Lung (tissue), 11 donors: ENCODE measurements at regions not wholly inside any gene's neighbourhood (a gene's known extent, or its start where the extent isn't known, plus 50 kb on each side); places are given as distances from the start of the nearest gene placed in this dataset.

Experiments used
- ATAC-seq: fragments of 200-7000 bp; cut with Tn5 transposase; one replicate; pipeline ENCODE4 v1.9.1; 2020; ENCODE audit warnings: moderate number of reproducible peaks; ENCODE audit not compliant: insufficient read depth, low FRiP score
- DNase-seq, 3 donors: peaks; one replicate each; pipeline ENCODE4 v3.0.0-alpha.2; 2013 to 2017
- H3K27ac ChIP-seq, 2 donors: one replicate each; pipeline ENCODE4 v1.5.1; 2013; ENCODE audit warnings: mild to moderate bottlenecking in 2 of 2, moderate library complexity in 2 of 2, control low read depth in 1 of 2, inconsistent platforms in 1 of 2, low read depth in 1 of 2, low read length in 1 of 2
- H3K27me3 ChIP-seq, 3 donors: one replicate each; pipeline ENCODE4 v1.5.1; 2013; ENCODE audit warnings: low read length in 2 of 3; ENCODE audit not compliant: control insufficient read depth in 3 of 3, insufficient read depth in 3 of 3
- H3K36me3 ChIP-seq, 4 donors: one replicate each; pipeline ENCODE4 v1.5.1; 2013; ENCODE audit warnings: low read length in 4 of 4, mild to moderate bottlenecking in 1 of 4, moderate library complexity in 1 of 4; ENCODE audit not compliant: control insufficient read depth in 4 of 4, insufficient read depth in 4 of 4
- H3K4me1 ChIP-seq, 5 donors: one replicate each; pipeline ENCODE4 v1.5.1; 2013; ENCODE audit warnings: low read length in 5 of 5, mild to moderate bottlenecking in 2 of 5, moderate library complexity in 1 of 5; ENCODE audit not compliant: control insufficient read depth in 5 of 5, insufficient read depth in 5 of 5
- H3K4me3 ChIP-seq: one replicate; pipeline ENCODE4 v1.5.1; 2013; ENCODE audit warnings: mild to moderate bottlenecking, control low read depth, moderate library complexity
- H3K9ac ChIP-seq, 2 donors: one replicate each; pipeline ENCODE4 v1.5.1; 2013; ENCODE audit warnings: low read length in 2 of 2, control low read depth in 1 of 2; ENCODE audit not compliant: insufficient read depth in 1 of 2
- H3K9me3 ChIP-seq, 4 donors: one replicate each; pipeline ENCODE4 v1.5.1; 2013; ENCODE audit warnings: low read length in 3 of 4, mild to moderate bottlenecking in 1 of 4, moderate library complexity in 1 of 4; ENCODE audit not compliant: control insufficient read depth in 4 of 4, insufficient read depth in 3 of 4
- WGBS, 2 donors: extraction: QIAGEN DNeasy Blood & Tissue Kit; methylation state at CpG; one replicate each; pipeline ENCODE4 v1.1.7; 2013; 5-methylcytosine and 5-hydroxymethylcytosine counted together
- TF ChIP-seq, protein P1 (sequence below): IDR thresholded peaks from 2 replicates; pipeline ENCODE4 v1.5.1; 2012; ENCODE audit warnings: mild to moderate bottlenecking; ENCODE audit errors: control extremely low read depth, extremely low read depth
- donor health status: control.
- donor health status: control.
- donor health status: Bipolar disorder and iron deficiency.
- donor health status: healthy.
- donor health status: DM: yes; HTN: yes; CAD: no.

DNA sequence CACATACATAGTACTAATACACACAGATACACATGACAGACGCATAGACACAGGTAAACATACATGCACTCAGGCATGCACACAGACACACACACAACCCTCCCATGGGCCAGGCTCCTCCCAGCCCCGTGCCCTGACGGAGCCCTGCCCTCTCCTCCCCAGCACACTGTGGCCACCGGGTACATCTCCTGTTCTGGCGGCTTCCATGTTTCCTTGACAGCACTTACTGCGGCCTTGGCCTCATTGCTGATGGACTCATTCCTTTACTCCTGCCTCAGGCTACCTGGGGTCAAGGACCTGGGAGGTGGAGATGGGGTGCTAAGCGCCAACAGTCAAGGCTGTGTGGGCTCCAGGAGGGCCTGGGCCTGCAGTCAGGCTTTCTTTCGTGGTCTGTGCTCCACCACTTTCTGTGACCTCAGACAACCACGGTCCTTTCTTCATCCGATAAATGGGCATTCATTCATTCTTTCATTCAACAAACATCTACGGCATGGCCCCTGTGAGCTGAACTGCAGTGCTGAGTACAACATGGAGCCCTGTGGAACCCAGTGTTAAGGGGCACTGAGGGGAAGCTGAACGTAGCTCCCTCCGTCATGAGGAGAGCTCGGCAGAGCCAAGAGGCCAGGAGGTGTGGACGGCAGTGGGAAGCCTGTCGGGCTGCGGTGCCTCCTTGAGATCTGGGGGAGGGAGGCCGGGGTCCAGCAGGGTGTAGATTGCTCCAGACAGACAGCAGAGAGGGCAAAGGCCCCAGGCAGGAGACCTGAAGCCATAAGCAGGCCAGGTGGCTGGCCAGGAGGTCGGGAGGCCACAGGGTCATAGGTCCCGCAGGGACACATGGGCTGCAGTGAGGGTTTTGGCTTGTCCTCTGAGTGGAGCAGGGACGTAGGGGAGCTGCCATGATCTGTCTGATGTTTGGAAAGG, 190.4 kb upstream of the HDAC4 start:
- Histone ChIP-seq H3K4me1 (peaks cover 0 to 5% (median 0%) of the 10 kb centered on the region in 5 donors), H3K27me3 (peaks cover 0 to 4% (median 0%) of the 10 kb centered on the region in 3 donors), H3K36me3 (no peaks in the 10 kb centered on the region), H3K9ac (no peak overlapping the region), H3K27ac (no peak overlapping the region), H3K4me3 (no peak overlapping the region), H3K9me3 (peaks cover 0 to 3% (median under 1%) of the 10 kb centered on the region in 4 donors)
- WGBS, 2 donors = 94 to 95% methylated on average over 21 of the region's 21 CpGs
- TF ChIP-seq, protein P1, sequence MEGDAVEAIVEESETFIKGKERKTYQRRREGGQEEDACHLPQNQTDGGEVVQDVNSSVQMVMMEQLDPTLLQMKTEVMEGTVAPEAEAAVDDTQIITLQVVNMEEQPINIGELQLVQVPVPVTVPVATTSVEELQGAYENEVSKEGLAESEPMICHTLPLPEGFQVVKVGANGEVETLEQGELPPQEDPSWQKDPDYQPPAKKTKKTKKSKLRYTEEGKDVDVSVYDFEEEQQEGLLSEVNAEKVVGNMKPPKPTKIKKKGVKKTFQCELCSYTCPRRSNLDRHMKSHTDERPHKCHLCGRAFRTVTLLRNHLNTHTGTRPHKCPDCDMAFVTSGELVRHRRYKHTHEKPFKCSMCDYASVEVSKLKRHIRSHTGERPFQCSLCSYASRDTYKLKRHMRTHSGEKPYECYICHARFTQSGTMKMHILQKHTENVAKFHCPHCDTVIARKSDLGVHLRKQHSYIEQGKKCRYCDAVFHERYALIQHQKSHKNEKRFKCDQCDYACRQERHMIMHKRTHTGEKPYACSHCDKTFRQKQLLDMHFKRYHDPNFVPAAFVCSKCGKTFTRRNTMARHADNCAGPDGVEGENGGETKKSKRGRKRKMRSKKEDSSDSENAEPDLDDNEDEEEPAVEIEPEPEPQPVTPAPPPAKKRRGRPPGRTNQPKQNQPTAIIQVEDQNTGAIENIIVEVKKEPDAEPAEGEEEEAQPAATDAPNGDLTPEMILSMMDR = no peak
- DNase-seq = peak in 1 of 3 donors; percentile 3
- ATAC-seq = no peak

DNA sequence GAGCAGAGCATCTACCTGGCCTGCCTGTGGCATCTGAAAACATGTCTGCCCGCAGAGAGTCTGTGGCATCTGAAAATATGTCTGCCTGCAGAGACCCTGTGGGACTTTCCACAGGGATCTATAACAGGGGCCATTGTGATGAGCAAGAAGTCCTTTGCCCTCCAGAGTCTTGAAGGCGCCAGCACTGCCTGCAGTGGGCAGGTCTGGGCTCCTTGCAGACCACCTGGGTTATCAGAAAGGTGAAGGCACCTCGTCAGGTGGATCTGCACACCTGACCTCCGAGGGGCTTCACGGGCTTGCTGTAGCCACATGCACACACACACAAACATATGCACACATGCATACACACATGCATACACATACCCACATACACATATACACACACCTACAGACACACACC, 189.5 kb upstream of the HDAC4 start:
- DNase-seq = no peak
- no peak overlapping the region for H3K9ac ChIP-seq
- H3K36me3 ChIP-seq = no peaks in the 10 kb centered on the region
- H3K27ac ChIP-seq = no peak overlapping the region
- H3K4me3 ChIP-seq = no peak overlapping the region
- H3K9me3 ChIP-seq = peaks cover 0 to 1% (median 0%) of the 10 kb centered on the region in 4 donors
- WGBS, 2 donors = 84 to 93% methylated on average over 5 of the region's 5 CpGs
- H3K4me1 ChIP-seq = peaks cover 0 to 5% (median 0%) of the 10 kb centered on the region in 5 donors
- ATAC-seq = no peak
- TF ChIP-seq, protein P1 = no peak
- H3K27me3 ChIP-seq = peaks cover 0 to 4% (median 0%) of the 10 kb centered on the region in 3 donors

DNA sequence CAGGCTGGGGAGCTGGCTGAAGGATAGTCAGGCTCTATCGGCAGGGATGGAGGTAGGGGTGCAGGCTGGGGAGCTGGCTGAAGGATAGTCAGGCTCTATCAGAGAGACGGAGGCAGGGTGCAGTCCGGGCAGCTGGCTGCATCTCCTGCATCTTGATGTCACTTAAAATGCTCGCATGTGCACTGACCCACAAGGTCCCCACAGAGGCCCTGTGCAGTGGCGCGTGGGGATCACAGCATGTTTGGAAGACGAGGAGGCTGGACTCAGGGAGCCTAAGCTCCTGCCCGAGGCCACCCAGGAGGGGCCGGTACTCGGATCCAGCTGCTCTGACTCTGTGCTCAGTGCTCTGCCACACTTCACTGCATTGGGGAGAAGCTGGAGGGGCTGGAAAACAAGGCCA, 189.0 kb upstream of the HDAC4 start:
- WGBS, 2 donors = 91 to 93% methylated on average over 10 of the region's 10 CpGs
- TF ChIP-seq, protein P1 = no peak
- no peaks in the 10 kb centered on the region for H3K36me3 ChIP-seq
- no peak for ATAC-seq
- H3K9me3 ChIP-seq = peaks cover 0 to 1% (median 0%) of the 10 kb centered on the region in 4 donors
- H3K27me3 ChIP-seq = peaks cover 0 to 4% (median 0%) of the 10 kb centered on the region in 3 donors
- no peak overlapping the region for H3K9ac ChIP-seq
- peaks cover 0 to 5% (median 0%) of the 10 kb centered on the region in 5 donors for H3K4me1 ChIP-seq
- no peak overlapping the region for H3K4me3 ChIP-seq
- no peak overlapping the region for H3K27ac ChIP-seq
- no peak for DNase-seq
